GM18519 (cell line): ENCODE measurements at regions not wholly inside any gene's neighbourhood (a gene's known extent, or its start where the extent isn't known, plus 50 kb on each side); places are given as distances from the start of the nearest gene placed in this dataset.
"Not testable (repeated sequence)": the region's sequence is repeated elsewhere in the genome, so short reads cannot be mapped to it uniquely, and the experiment has no call there.

ENCODE experiments used
- ATAC-seq: cut with Tn5 transposase; IDR thresholded peaks from one replicate; pipeline ENCODE4 v1.9.1; 2021; ENCODE audit warnings: mild to moderate bottlenecking, moderate library complexity; ENCODE audit not compliant: unreplicated experiment, low FRiP score

DNA sequence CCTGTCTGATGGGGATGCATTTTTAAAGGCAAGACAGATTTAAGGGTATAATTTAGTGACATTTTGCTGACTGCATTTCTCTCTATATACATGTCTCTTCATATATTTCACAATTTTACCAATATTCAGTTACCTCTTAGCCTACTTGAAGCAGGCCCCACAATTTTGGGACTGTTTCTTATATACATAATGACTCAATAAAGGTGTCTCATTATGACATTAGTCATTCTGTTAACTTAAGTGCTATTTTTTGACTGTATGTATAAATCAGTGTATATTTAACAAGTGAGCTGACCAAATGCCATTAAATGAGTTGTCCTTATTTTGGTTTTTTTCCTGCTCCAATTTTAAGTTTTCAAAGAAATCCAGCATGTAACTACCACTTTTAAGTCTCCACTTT, 313.3 kb downstream of the SOX4 start:
- no peak for ATAC-seq

DNA sequence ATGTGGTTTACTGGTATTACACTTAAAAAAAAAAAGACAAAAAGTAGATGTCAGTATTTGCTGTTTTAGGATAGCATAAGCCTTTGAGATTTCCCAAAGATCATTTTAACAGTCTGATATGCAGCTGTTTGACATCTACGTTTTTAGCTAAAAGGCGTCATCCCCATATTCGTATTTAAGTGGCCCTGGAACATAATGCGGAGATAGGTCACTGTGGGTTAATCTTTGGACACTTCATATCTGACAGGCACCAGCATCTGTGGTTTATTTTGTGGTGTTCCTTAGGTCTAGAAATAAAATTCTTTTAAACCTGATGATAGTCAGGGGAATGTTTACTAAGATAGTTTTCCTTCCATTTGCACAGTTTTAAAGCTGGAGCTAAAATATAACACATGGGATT, 313.7 kb downstream of the SOX4 start:
- no peak for ATAC-seq

DNA sequence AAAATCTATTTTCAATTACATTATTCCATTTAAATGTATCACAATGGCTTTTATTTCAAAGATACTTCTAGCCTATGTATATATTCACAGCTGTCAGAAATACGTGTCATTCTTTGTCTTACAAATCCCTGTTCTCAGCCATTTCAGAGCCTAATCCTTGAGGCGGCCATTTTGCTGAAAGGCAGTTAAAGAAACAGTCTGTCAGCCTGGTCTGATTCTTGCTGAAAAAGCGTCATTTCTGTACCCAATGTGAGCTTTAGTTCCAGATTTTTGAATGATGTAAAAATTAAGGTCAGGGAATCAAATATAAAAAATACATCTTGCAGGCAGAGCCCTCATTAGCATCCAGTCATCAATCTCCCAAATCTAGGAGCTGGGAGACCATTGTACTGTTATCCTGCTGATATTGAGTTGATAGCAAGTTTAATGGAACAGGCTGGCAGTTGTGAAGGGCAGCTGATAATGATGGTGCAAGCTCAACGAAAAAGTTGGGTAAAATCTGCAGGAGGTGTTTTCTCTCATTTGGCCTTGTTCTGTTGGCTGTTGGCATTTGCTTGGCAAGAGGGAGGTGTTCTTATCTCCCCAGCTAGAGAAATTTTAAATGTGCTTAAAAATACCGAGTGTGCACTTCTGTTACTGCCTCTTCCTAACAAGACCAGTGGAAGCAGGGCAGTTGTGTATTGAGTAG, 314.8 kb downstream of the SOX4 start:
- no peak for ATAC-seq

DNA sequence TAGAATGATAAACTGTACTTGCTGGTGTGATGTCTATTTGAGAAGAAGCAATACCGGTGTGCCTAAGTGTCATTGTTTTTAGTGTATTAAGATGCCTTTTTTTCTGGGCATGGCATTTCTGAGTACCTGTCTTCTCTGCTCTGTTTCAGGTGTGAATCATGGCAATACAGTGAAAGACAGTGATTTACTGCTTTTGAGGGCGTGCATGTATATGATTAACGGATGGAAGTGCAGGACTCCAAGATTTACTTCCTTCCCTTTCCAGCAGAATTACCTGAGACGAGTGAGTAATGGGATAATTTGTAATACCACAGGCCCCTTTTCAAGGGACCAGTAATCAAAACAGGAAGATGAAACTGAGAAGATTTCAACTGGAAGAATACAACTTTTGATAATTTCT, 315.8 kb downstream of the SOX4 start:
- ATAC-seq: no peak

DNA sequence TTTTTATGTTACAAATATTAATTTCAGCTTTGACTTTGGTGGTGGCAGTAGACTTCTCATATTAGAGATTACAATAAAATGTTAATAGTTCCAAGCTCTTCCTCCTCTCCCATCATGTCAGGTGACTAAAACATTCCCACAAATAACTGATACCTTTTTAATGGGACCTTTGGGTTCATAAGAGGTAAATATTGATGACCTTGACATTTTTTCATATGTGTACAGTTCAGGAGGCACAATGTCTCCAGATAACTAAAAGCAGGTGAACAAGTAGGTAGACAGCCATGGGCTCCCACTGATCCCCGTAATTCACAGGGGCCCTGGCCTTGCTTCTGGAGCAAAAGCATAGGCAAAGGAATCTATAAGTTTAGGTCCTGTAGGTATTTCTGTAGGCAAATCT, 317.7 kb downstream of the SOX4 start:
- no peak for ATAC-seq

DNA sequence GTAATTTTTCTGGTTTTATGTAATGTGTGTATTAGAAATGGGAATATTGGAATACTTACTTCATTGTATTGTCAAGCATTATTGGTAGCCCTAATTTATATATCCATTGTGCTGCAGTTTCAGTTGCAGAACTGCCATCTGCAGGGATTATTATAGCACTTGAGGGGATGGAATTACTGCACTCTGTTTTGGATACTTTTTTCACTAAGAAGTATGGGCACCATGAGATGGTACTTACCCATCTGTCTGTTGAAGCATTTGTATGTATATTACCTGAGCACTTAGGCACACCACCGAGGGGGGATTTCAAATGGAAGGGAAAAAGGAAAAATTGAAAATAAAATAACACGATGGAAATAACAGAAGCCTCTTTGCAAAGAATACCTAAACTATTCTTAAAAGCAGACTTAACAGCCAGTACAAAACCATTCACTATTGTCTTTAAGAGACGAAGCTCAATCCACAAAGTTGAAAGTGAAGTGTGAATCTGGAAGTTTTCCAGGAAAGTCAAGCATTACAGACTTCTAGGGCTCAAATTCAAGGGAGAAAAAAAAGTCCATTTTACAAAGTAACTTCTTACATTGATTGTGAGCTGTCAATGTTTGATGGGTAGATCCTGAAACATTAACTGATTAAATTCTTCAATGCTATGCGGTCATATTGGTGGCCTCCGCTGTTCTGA, 318.7 kb downstream of the SOX4 start:
- ATAC-seq: no peak

DNA sequence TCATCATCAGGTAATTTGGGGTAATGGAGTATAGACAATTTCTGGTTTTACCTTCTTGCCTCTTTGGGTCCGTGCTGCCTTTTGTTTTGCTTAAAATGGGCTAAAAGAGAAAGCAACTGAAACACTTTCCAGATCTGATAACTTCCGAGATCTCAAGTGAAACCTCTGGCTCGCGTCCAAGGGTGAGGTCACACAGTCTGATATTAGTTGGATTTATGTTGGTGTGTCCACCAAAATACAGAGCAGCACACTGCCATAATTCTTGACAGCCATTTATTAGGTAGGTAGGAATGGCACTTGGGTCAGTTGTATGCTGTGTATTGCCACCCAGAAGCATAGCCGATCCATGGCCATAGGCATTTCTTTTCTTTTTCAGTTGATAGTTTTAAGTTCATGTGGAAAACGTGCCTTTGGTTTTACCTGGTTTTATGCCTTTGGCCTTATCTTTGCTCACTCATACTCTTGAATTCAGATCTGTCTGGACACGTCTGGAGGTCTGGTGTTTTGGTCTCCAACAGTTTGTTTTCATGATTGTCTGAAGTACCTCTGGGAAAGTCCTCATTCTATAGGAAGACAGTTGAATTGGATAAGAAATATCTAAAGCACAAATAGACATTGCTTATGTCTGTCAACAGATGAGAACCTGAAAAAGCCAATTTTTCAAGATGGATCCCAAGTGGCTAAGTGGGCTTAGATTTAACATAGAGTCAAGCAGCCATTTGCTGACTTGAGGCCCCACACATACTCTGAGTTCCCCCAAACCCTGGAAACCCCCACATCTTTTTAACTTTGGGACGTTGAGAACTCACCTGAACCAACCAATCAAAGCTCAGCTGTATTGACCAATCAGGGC, 320.8 kb downstream of the SOX4 start:
- ATAC-seq: no peak

DNA sequence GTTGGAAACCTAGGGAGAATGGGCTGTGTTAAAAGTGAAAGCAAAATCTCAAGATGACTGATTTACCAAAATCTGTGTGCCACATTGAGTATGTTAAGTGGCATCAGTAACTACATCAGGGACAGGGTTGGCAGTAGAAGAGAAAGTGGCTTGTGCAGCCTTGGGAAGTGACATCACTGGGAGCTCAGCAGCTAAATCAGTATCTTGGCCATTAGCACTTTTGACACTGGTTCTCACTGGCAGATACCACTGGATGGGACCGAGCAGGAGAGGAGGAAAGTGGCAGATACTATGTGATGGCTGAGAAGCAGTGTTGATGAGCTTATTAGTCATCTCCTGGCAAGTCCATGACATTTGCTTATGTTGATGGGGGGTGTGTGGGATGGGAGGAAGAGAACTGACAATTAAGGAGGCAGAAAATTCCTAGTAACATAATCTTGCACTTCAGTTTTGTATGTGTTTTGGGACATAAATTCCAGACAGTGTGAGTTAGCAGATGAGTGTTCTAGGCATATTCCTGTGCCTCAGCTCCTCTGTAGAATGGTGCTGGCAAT, 322.2 kb downstream of the SOX4 start:
- no peak for ATAC-seq

DNA sequence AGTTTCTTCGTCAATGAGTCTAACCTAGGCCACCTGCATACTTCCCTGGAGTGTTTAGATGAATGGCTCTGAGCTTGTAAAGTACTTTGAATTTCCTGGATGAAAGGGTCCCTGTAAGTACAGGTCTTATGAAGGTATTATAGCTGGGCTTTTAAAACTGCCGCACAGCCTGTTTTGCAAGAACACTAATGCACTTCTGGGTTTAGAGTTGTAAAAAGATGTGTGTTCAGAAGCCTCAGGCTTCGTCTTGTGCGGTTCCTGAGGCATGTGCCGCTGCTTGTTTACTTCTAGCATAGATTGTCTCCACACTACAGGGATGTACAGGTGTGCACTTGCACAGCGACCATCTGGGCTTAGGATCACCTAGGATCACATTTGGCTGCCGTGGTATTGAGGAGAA, 324.5 kb downstream of the SOX4 start:
- ATAC-seq: no peak

DNA sequence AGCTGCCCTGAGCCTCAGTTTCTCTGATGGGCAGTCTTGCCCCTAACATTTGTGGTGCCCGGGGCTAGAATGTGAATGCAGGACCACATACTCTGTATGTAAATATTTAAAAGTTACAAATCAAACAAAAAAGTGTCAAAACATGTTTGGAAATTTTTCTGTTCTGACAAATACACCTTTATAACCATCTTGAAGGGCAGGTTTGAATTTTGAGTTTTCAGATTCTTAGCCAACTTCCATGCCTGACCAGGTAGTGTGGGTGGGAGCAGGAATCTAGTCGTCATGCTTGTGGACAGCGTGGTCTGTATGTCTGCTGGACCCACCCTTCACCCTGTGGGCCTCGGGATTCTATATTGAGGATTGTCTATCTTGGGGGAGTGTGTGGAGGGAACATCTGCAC, 325.1 kb downstream of the SOX4 start:
- ATAC-seq: no peak

DNA sequence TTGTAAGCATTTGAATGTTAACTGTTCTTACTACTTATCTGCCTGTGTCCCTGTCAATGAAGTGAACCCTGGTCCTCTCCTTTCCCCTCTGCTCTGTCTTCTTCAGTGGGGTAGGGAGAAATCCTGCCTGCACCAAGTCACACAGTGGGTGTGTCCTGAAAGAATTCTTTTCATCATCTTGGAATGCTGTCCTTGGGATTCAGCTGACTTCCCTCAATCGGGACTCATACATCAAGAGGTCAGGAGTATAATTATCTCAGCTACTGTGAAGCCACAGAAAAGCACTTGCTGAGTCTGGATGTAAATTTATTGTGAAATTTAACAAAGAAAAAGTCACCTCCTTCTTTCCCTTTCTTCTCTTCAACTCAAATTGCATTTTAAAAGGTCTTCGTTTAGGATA, 328.5 kb downstream of the SOX4 start:
- ATAC-seq: no peak

DNA sequence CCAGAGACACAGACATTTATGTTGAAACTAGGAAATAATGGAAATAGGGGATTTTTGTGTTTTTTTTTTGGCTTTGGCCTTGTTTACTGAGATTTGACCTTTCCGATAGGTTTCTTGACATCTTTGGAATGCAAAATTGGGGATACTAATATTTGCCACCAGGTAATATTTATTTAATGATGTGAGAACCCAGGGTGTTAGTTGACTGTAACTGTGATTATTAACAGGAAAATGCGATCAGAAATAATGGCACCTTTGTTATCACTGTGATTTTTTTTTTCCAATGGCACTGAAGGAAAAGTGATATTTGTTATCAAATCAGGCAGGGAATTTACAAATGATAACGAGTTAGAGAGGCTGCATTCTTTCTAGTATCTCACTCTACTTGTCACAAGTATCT, 330.5 kb downstream of the SOX4 start:
- no peak for ATAC-seq

DNA sequence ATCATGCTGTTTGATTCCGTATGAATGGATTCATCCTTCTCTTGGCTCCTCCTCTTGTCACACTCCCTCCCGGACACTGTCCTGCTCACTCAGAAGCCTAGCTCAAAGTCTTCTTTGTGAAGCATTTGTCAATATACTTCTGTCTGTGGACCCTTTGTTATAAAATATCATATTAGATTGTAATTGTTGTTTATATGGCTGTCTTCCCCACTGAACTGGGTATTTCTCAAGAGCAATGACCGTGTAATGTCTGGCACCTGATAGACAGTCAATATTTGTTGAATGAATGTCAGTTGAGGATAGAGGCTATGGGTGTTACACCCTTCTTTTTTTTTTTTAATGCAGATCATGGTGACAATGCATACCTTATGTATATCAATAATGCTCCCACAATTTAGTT, 335.3 kb downstream of the SOX4 start:
- ATAC-seq: no peak

DNA sequence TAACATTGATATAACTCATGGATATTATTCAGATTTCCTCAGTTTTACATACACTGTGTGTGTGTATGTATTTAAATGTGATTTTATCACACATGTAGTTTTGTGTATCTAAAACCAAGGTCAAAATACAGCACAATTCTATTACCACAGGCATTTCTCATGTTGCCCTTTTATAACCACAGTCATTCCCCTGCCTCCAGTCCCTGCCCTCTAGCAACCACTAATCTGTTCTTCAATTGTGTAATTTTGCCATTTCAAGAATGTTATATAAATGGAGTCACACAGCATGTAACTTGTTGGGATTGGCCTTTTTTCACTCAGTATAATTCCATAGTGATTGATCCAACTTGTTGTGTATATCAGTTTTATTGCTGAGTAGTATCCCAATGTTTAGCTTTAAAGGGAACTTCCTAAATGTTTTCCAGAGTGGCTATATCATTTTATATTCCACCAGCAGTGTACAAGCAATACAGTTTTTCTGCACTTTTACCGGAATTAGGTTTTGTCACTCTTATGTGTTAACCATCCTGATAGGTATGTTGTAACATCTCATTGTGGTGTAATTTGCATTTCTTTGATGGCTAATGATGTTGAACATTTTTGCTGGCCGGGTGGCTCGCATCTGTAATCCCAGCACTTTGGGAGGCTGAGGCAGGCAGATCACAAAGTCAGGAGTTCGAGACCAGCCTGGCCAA, 338.2 kb downstream of the SOX4 start:
- ATAC-seq: no peak

DNA sequence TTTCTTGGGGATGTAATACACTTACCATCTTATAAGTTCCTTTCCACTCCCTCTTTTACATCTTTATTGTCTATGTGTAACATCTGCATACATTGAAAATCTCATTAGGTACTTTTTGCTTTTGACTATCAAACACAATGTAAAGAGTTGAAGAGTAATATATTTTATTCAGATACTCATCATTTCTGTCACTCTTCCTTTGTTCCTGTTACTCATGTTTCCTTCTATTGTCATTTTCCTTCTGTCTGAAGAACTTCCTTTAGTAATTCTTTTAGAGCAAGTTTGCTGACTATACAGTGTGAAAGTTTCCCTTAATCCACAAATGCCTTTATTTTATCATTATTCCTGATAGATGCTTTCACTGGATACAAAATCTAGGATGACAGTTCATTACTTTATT, 339.8 kb downstream of the SOX4 start:
- ATAC-seq: no peak

DNA sequence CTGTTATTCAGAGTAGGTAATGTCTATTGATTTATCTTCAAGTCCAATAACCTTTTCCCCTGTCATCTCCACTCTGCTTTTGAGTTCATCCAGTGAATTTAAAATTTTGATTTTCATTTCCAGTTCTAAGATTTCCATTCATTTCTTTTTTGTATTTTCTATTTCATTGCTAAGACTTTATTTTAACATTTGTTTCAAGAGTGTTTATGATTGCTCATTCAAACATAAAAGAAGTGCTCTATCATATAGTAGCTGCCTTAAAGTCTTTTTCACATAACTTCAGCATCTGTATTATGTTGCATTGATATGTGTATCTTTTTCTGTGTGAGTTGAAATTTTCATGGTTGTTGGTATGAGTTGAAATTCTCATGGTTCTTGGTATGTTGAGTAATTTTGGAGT, 341.6 kb downstream of the SOX4 start:
- ATAC-seq: no peak

DNA sequence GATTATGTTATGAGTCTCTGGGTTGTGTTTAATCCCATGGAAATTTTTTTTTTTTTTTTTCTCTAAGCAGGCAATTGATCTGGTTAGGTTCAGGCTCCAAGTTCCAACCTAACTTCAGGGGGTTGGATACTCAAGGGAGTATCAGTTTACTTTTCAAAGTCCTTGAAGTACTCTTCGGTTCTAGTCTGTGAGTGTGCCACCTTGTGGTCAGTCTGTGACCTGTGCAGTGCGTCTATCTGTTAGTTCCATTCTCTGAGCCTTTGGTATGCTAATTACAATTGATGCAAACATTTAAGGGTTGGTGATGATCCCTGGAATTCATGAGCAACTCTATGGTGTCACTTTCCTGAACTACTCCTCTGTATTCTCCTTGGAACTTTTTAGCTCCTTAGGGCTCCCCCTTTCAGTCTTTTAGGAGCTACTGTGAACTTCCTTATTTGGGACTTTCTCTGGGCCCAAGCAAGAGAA, 342.0 kb downstream of the SOX4 start:
- peak; percentile 65 for ATAC-seq

DNA sequence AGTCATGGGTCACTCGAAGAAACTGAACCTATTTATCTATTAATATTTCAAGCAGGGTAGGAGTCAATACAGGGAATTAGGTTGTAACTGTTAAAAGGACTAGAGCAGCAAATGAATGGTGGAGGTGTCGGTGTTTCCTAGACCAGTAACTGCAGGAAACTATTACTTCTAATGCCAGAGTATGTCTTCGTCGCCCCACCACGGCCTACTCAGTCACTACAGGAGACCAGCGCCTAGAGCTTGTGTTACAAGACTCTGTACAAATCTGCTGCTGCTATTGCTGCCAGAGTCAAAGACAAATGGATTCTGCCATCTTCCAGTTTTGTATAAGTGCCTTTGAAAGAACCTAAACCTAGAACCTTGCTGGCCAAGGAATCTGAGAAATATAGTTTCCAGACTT, 343.9 kb downstream of the SOX4 start:
- ATAC-seq: no peak

DNA sequence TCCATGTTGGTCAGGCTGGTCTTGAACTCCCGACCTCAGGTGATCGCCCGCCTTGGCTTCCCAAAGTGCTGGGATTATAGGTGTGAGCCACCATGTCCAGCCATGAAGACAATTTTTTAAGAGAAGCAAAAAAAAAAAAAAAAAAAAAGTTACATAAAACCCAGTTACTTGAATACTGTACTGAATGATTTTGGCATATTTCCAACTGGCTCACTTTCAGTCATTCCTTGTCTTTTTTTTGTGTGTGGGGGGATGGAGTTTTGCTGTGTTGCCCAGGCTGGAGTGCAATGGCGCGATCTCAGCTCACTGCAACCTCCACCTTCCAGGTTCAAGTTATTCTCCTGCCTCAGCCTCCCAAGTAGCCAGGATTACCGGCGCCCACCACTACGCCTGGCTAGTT, 345.5 kb downstream of the SOX4 start:
- not testable (repeated sequence) for ATAC-seq

DNA sequence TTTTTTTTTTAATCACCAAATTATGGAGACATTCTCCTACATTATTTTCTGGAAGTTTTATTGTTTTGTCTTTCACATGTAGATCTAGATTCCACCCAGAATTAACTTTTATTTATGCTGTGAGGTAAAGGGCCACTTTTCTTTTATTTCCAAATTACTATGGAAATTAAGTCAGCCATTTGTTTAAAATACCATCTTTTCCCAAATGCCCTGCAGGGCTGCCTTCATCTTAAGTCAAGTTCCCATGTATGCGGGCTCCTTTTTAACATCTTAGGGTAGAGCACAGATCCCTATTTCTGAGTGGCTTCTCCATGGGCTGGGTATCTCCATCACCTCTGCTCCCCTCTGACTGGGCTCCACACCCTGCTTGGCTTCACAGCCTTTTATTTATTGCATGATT, 348.4 kb downstream of the SOX4 start:
- ATAC-seq: no peak

DNA sequence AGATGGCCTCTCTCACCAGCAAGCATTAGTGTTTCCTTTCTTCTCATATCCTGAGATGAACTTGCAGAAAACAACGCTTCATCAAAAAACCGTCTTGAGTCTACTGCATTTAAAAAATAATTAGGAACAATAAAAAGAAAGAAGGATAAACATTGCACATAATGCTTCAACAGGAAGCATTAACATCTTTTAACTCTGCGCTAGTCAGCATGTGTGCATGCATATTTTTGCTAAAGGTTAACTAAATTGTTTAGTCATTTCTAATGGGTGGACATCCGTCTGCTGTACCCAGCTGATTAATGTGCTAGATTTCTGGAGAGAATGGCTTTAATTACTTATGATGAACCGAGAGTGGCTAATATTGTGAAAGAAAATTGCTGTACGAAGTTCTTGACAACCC, 349.3 kb downstream of the SOX4 start:
- no peak for ATAC-seq
